NCI-H1694 (cell line): ENCODE measurements at regions not wholly inside any gene's neighbourhood (a gene's known extent, or its start where the extent isn't known, plus 50 kb on each side); places are given as distances from the start of the nearest gene placed in this dataset.

Experiments
- DNase-seq: peaks from one replicate; lab custom pipeline; 2025; lab: John Stamatoyannopoulos, UW

DNA sequence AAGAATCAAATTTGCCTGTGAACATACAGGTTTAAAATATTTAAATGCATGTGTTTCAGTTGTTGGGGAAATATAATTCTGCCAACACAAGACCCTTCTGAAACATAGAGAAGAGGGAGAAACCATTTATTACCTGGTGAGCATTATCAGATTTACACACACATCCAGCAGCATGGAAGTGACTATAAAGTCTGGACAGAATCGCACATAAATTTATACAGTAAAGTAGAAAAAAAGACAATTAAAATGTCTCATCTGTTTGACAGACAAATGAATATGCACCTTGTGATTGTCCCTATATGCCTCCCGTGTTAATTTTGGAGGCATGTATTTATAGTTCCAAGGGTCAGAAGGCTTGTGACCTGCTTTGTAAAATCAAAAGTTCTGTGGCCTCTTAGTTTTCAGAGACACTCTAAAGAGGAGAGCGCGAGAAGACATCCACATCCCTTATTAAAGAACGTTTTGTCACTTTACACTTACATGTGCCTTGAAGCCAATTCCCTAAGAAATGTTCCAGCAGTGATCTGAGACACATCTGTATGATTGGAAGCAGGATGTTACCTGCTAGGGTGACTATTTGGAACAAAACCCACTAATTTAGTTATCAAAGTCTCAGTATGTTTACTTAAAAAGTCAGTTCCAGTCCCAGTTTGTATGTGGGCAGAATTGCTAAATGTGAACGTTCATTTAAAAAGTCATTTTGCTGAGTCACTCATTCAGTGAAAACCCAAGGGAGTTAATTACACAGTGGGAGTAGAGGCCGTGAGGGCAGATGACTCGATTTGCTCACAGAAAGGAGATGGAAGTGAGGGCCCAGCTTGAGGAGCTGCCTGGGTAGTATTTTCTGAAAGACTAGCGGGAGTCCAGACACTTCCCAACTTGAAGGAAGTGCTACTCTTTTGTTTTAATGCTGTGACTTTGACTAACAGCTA is 527.6 kb upstream of the MEX3C start:
- no peak for DNase-seq

DNA sequence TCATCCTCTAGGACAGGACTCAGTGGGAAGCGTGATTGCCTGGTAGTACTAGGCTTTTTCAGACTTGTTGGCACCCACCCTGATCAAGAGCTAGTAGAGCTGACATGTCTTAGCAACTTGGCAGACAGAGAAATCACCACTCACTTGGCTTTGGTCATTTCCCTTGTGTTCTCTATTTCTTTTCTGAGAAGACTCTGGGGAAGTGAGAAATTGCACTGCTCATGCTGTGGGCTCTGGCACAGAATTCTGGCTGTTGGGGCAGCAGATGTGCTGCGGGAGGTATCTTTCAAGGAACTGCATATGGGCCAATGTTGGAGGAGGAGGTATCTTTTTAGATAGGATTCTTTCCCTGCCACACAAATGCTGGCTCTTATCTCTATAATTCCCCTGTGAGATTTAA is 529.1 kb upstream of the MEX3C start:
- no peak for DNase-seq

DNA sequence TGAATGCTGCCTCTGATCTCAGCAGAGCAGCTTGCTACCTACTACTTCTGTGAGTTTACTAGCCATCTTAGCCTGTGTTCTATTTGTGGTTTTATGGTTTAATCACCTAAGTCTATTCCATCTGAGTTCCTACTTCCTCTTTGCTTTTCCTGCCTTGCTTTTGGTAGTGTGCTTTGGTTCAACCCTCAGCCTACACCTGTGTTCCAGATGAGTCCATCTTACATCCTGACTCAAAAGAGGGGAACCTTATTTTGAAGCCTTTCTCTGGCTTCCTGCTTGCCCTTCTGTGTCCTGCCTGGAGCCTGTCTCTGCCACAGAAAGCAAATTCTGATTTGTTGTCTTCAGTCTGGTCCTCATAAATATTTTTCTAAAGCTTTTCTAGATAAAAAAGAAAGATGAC is 530.3 kb upstream of the MEX3C start:
- DNase-seq: no peak

DNA sequence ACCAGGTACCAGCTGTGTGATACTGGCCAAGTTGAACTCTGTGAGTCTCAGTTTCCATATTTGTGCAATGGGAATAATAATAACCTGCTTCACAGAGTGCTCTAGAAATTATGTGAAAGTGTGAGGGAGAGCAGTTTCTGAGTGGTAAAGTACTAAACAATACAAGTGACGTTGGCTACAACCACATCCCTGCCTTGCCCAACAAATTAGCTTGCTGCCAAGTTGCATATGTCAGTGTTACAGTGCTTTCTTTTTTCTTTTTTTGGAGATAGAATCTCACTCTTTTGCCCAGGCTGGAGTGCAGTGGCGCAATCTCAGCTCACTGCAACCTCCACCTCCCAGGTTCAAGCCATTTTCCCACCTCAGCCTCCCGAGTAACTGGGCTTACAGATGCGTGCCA is 533.6 kb upstream of the MEX3C start:
- DNase-seq: no peak

DNA sequence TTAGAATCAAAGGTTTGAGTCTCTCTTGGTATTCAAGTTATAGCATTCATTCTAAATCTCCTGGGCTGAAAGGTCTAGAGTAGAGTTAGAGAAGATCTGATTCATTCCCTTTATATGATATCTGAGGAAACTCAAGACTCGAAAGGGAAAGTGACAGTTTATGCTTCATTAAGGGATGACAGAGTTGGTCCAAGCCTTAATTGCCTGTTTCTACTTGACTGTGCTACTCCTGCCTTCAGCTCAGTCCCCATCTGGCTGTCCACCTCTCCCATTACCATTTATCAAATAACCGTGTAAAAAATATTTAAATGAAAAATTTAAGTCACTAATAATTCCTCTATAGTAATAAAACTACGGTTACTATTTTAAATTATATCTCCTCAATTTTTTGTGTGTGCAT is 537.1 kb upstream of the MEX3C start:
- DNase-seq: no peak

DNA sequence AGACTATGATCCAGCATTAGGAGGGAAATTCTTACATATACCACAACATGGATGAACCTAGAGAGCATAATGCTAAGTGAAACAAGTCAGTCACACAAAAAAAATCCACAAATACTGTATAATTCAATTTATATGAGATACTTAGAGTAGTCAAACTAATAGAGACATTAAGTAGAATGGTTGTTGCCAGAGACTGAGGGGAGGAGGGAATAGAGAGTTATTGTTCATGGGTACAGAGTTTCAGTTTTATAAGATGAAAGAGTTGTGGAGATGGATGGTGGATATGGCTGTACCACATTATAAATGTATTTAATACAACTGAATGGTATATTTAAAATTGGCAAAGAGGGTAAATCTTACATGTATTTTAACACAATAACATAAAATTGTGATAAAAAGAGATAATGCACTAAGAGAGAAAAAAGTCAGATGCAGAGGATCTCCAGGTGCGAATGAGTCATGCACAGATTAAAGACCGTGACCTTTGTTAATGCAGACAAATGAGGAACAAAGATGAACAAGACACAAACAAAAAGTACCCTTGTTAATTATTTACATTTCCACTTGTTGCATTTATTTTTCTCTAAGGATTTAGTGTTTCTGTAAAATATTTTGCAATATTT is 541.7 kb upstream of the MEX3C start:
- DNase-seq: no peak

DNA sequence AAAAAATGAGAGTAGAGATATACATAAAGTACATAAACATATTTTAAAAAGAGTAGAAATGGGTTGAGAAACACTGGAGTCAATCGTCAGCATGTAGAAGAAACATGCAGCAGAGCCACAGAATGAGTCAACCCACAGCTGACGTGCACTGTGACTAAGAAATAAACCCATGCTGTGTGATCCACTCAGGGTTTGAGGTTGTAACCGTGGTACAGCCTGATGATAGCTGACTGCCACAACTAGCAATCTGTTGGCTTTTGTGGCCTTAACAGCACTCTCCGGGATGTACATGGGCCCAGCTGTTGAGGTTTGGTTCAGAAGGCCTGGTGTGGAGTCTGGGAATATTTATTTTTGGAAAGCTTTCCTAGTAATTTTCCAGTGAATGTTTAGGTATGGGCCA is 554.4 kb upstream of the MEX3C start:
- no peak for DNase-seq

DNA sequence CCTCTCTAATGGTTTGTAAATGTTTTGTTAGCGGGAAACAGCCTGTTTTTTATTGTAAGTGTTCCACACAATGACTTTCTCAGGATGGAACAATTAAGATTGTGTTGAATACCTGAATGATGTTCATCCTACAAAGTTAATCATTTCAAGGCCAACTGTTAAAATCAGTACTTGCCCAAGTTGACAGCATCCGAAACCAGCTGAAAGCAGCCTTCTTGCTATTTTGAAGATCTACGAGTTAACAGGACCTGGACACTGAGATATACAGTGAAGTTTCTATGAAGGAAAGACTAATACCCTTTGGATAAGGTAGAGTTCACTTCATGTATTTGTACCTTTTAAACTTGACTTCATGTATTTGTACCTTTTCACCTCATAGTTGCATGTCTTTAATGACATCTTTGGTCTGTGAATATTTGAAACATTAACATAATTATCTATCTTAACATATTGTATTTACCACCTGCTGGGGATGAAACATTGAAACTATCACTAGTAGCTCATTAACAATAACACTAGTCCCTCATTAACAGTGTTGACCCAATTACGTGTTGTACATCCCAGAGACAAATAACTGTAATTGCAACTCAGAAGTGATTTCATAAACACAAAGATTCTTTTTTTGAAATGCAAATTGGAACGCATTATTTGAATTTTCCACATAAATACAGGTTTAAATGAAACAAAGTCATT is 556.0 kb upstream of the MEX3C start:
- no peak for DNase-seq

DNA sequence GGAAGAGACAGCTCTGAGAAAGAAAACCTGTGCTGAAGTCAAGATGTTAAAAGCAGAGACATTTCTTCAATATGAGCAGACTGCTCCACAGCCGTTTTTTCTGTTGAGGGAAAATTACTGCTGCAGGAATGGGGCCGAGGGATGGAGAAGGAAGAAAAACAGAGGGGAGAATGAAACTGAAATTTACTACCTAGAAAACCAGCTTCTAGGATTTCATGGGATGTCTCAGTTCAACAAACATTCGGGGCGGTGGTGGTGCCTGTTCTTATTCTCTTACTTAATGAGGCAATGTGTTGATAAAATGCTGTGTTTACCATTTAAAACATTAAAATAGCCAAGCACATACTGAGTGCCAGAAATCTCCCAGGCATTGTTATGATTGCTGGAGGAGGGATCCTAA is 557.1 kb upstream of the MEX3C start:
- no peak for DNase-seq

DNA sequence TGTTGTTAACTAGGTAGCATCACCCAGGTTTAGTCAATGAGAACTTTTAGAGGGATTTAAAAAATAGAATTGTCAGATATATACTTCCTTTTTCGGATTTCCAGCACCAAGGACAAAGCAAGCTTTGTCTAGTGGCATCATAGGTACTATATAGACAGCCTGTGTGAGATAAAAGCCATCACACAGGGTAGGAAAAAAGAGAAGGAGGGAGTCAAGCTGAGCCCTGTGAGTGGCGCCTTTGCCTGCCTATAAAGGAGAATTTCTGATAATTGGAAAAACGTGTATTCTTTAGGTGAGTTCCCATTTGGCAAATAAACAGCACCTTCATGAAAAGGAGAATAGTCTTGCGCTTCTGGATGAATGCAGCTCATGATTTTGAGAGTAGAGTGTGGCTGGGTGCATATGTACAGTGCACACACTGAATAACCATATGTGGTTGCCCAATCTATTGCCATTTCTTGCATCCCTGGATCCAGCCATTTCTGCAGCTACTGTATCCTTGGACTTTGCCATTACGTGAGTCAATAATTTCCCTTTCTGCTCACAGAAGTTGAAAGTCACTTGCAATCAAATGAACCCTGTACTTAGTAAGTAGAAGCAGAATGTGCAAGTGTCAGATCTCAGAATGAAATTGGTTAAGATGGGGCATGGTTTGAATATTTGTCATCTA is 559.9 kb upstream of the MEX3C start:
- no peak for DNase-seq

DNA sequence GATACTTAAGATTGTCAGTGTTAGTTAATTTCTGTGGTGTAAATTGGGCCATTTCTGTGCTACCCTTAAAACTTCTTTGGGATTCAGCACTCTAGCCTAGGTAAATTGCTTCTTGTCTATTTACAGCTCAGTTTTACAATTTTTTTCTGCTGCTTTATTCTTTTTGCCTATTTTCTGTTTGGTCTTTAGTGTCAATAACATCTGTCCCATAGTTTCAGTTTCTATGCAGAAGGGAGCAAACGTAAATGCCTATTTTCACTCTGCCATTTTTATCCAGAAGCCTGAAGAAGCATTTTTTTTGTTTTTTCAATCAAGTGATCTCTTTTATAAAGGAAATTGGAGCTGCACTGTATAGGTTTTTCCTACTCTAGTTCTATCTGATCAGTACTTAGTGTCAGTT is 564.9 kb upstream of the MEX3C start:
- no peak for DNase-seq

DNA sequence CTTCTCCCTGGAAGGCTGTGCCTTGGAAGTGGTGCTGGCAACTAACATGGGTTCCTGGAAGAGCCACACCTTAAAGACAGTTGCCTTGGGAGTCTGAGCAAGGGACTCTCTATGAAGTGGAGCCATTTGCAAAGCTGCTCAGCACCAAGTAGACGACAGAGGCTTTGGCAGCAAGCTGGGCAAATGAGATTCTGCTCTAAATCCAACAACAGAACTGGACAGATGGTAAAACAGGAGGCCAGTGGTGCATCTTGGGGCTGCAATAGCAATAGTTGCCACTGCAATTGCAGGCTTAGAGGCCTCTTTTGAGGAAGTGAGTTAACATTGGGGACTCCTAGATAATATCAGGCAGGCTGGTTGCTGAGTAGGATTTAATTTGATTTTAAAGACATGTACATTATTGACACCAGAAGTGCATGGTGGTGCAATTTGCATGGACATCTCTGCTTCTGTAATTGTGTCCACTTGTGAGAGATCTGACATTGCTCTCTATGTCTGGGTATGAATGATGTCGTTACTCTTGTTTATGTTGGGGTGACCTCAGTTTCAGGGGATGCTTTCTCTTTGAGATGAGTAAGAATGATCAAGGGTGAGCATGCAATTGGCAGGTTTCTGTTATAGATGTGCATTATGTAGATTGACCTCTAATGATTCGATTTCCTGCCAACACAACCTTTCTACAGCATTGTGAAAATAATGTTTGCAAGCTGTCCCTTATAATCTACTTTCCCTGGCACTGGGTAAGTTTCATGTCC is 568.3 kb upstream of the MEX3C start:
- DNase-seq: no peak

DNA sequence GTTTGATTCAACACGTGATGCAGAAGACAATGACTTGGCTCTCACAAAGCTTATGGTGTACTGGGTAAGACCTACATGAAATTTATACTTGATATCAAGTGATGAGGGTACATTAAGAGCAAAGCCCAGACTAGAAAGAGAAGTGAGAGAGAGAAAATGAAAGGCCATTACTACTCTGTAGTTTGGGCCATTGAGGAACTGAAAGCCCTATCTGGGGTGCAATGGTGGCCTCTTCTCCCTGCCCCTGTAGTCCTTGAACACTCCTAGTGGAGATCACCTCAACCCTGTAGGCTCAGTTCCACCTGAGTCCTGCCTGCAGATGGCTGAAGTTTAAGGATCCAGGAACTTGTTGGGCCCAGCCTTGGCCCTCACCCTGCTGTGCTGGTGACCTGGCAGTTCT is 569.8 kb upstream of the MEX3C start:
- DNase-seq: no peak

DNA sequence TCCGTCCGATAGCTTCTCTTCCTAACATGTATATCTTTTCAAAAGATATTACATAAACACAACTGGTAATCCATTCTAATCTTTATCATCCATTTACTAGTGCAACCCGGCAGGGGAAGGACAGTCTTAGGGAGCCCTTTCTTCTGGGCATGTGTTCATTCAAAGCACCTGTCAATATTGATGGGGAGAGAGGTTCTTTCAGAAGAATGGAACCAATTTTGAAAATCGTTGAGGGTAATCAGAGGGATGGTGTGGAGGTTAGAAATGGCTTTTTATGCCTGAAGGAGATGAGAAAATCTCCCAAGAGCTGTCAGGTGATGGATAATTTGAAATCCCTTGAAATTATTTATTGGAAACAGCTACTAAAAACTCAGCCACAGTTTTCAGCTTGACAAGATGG is 561.9 kb upstream of the DCC start:
- DNase-seq: no peak

DNA sequence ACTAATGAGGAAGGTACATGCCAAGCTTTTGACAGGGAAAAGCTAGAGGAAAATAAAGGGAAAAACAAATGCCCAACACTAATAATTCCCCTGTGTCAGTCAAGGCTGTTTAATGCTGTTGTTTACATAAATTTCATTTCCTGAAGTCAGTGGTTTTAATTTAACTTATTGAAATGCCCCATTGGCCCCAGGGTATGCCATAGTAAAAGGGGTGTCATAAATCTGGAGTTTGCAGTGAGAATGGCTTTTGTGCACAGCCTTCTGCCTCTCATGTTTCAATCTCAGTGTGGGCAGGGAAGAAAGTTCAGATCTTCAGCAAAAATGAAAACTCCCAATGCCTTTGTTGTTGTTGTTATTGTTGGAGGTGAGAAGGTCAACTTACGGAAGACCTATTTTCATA is 550.1 kb upstream of the DCC start:
- DNase-seq: no peak

DNA sequence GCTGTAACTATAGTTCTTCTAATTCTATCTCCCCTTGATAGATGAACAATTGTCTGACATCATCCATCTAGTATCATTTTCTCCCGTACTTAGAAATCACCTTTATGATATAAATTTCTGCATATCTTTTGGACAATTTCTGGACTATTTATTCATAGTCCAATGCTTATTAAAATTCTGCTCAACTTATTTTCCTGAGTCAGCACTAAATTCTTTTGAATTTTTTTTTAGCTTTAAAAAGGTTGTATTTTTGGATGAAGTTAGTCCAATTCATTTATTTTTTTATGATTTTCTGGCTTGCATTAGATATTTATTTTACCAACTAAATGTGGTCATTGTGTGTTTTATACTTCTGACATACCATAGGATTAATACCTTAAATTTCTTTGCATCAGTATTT is 538.5 kb upstream of the DCC start:
- DNase-seq: no peak

DNA sequence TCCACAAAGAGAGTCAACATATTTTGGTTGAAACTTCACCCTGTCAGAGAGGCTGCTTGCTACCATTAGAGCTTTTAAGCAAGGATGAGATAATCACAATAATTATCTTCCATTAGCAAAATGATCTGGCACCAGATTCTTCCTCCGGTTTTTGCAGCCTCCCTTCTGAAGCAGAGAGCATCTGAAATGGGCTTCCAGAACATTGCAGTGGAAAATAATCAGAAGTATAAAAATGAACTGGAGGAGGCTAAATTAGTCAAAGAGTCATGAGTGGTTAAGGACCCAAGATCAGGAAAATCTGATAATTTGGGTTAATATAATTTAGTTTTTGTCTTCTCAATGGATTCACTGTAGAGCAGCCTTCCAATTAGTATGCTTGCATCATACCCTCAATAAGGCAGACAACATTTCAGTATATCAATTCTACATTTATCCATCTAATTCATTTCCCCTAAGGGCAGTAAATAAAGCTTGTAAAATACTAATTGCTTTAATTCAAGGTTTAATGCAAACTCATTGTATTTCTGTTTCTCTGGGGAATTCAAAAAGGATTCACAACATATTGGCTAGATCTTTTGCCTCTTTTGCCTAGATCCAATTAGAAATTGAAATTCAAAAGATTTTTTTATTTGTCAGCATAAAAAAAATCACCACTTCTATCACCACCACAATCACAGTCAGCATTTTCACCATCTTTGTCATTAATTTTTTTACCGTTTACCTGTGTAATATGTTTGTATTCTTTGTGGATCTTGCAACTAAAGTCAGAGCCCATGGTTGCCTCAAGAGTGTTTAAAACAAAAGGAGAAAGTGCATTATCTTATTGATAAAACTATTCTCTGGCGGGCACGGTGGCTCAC is 537.2 kb upstream of the DCC start:
- no peak for DNase-seq

DNA sequence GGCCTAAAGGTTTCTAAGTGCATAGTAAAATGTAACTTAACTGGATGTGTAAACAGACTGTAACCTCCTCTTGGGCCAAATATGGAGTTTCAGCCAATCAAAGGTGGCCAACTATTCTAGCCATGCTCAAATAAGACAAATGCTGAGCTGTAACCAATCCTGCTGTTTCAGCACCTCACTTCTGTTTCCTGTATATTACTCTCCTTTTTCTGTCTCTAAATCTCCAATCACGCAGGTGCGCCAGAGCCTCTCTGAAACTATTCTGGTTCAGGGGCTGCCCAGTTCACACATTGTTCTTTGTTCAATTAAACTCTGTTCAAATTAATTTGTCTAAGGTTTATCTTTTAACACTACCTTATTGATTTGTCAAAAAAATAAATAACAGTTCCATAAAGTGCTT is 532.7 kb upstream of the DCC start:
- DNase-seq: no peak

DNA sequence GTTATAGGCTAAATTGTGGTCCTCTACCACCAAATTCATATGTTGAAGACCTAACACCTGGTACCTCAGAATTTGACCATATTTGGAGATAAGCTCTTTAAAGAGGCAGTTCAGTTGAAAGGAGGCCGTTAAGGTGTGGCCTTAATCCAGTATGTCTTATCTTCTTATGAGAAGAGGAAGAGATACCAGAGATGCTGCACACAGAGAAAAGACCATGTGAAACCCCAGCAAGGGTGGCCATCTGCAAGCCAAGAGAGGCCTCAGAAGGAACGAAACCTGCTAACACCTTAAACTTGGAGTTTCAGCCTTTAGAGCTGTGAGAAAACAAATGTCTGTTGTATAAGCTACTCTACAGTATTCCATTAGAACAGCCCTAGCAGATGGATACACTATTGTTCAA is 528.1 kb upstream of the DCC start:
- no peak for DNase-seq

DNA sequence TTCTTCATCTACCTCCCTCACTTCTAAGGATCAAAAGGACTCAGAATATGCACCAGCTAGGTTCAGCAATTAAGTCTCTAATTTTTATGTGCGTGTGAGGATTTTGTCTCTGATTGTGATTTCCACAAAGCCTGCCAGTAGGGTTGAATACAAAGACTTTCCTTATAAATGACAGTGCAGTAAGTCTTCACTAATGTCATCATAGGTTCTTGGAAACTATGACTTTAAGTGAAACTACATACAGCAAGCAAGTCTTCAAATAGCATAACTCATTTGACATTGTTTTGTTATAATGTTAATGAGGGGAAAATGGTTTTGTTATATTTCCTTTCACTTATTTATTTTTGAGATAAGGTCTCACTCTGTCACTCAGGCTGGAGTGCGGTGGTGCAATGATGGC is 526.3 kb upstream of the DCC start:
- no peak for DNase-seq

DNA sequence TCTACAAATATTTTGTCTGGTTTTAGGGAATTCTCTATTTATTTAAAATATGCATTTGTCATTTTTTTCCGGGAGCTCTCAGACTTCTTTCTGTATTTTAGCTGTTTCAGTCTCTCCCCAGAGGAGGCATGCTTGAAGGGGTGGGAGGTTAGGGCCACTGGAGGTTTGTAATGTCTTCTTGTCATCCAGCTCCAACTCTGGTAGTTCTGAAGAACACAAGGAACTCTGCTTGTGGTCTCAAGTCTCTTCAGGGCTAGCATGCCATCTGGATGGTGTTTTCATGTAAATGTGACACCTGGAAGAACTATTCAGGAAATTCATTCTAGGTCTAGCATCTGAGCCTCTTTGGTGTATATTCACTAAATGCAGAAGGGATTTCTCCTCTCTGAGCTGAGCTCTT is 518.4 kb upstream of the DCC start:
- DNase-seq: no peak
